DND-41 (cell line): ENCODE measurements at regions not wholly inside any gene's neighbourhood (a gene's known extent, or its start where the extent isn't known, plus 50 kb on each side); places are given as distances from the start of the nearest gene placed in this dataset.

ENCODE experiments used
- ATAC-seq: fragments of 200-7000 bp; cut with Tn5 transposase; 3 replicates; pipeline ENCODE4 v1.9.1; 2021; ENCODE audit warnings: low read depth; ENCODE audit not compliant: insufficient read depth
- DNase-seq: peaks from one replicate; pipeline ENCODE4 v3.0.0-alpha.2; 2020
- H2AFZ ChIP-seq: 2 replicates; pipeline ENCODE4 v1.6.0; 2012; ENCODE audit warnings: low read depth, low read length
- H3K27ac ChIP-seq: 2 replicates; pipeline ENCODE4 v1.5.1; 2012; ENCODE audit warnings: low read length, inconsistent platforms
- H3K27me3 ChIP-seq: fragments of 200-600 bp; sonication (generic); 2 replicates; pipeline ENCODE4 v1.6.0; 2012; ENCODE audit warnings: low read length, mild to moderate bottlenecking, inconsistent platforms; ENCODE audit not compliant: insufficient read depth, poor library complexity
- H3K36me3 ChIP-seq: 2 replicates; pipeline ENCODE4 v1.5.1; 2012; ENCODE audit warnings: low read length, inconsistent platforms; ENCODE audit not compliant: insufficient read depth
- H3K4me1 ChIP-seq: 2 replicates; pipeline ENCODE4 v1.5.1; 2012; ENCODE audit warnings: mild to moderate bottlenecking, low read length; ENCODE audit not compliant: insufficient read depth
- H3K4me2 ChIP-seq: 2 replicates; pipeline ENCODE4 v1.6.0; 2012; ENCODE audit warnings: mild to moderate bottlenecking, moderate library complexity, low read length, inconsistent platforms; ENCODE audit not compliant: insufficient read depth
- H3K4me3 ChIP-seq, 2 experiments: fragments of 200-600 bp in 1 of 2; shearing (Covaris generic) in 1 of 2; 2 replicates each; pipeline ENCODE4 v1.5.1; 2012 to 2016; ENCODE audit warnings: inconsistent platforms in 2 of 2, low read length in 2 of 2, mild to moderate bottlenecking in 2 of 2, low read depth in 1 of 2, moderate library complexity in 1 of 2
- H3K79me2 ChIP-seq: 2 replicates; pipeline ENCODE4 v1.6.0; 2012; ENCODE audit warnings: low read length, inconsistent platforms; ENCODE audit not compliant: insufficient read depth
- H3K9ac ChIP-seq: 2 replicates; pipeline ENCODE4 v1.6.0; 2012; ENCODE audit warnings: low read depth, mild to moderate bottlenecking, inconsistent platforms, low read length, moderate library complexity
- H3K9me3 ChIP-seq: 2 replicates; pipeline ENCODE4 v1.5.1; 2012; ENCODE audit warnings: low read length, moderate library complexity, mild to moderate bottlenecking, inconsistent platforms; ENCODE audit not compliant: insufficient read depth, severe bottlenecking
- H4K20me1 ChIP-seq: 2 replicates; pipeline ENCODE4 v1.6.0; 2012; ENCODE audit warnings: low read length; ENCODE audit not compliant: insufficient read depth
- EZH2 ChIP-seq: IDR thresholded peaks from 3 replicates; pipeline ENCODE4 v1.6.1; 2012; ENCODE audit warnings: borderline replicate concordance, low read depth, mild to moderate bottlenecking, moderate library complexity, low read length, inconsistent platforms; ENCODE audit not compliant: severe bottlenecking
- TF ChIP-seq, protein P1 (sequence below): IDR thresholded peaks from 2 replicates; pipeline ENCODE4 v1.5.1; 2012; ENCODE audit warnings: borderline replicate concordance, low read length, moderate library complexity, mild to moderate bottlenecking; ENCODE audit not compliant: poor library complexity, severe bottlenecking; ENCODE audit errors: extremely low read depth

GRCh38 chr14:95008445-95009217 is 148.7 kb downstream of the DICER1 start:
- H3K4me2 ChIP-seq, result no peak overlapping the region

GRCh38 chr14:95007921-95008320 is 149.4 kb downstream of the DICER1 start:
- TF ChIP-seq, protein P1, sequence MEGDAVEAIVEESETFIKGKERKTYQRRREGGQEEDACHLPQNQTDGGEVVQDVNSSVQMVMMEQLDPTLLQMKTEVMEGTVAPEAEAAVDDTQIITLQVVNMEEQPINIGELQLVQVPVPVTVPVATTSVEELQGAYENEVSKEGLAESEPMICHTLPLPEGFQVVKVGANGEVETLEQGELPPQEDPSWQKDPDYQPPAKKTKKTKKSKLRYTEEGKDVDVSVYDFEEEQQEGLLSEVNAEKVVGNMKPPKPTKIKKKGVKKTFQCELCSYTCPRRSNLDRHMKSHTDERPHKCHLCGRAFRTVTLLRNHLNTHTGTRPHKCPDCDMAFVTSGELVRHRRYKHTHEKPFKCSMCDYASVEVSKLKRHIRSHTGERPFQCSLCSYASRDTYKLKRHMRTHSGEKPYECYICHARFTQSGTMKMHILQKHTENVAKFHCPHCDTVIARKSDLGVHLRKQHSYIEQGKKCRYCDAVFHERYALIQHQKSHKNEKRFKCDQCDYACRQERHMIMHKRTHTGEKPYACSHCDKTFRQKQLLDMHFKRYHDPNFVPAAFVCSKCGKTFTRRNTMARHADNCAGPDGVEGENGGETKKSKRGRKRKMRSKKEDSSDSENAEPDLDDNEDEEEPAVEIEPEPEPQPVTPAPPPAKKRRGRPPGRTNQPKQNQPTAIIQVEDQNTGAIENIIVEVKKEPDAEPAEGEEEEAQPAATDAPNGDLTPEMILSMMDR, result no peak
- no peak for TF ChIP-seq EZH2
- Histone ChIP-seq H3K4me1 (peaks cover 6% of the 10 kb centered on the region), H3K27me3 (peaks cover 3% of the 10 kb centered on the region), H3K4me2 (no peak overlapping the region), H3K9me3 (no peaks in the 10 kb centered on the region), H3K27ac (no peak overlapping the region), H4K20me1 (no peaks in the 10 kb centered on the region), H2AFZ (no peak overlapping the region), H3K9ac (no peak overlapping the region), H3K79me2 (no peaks in the 10 kb centered on the region), H3K36me3 (no peaks in the 10 kb centered on the region), H3K4me3 (no peak overlapping the region)
- ATAC-seq (no peak), DNase-seq (no peak)

More at GRCh38 chr14:95008445-95009217, 148.7 kb downstream of the DICER1 start:
- Histone ChIP-seq H3K79me2 (no peaks in the 10 kb centered on the region), H3K4me1 (no peaks in the 10 kb centered on the region), H3K36me3 (no peaks in the 10 kb centered on the region), H3K9me3 (no peaks in the 10 kb centered on the region), H2AFZ (no peak overlapping the region), H3K27me3 (peaks cover 3% of the 10 kb centered on the region), H3K27ac (no peak overlapping the region), H3K4me3 (no peak overlapping the region), H4K20me1 (no peaks in the 10 kb centered on the region), H3K9ac (no peak overlapping the region)
- TF ChIP-seq, protein P1, result no peak
- TF ChIP-seq EZH2, result no peak
- DNase-seq (no peak), ATAC-seq (no peak)

DNA sequence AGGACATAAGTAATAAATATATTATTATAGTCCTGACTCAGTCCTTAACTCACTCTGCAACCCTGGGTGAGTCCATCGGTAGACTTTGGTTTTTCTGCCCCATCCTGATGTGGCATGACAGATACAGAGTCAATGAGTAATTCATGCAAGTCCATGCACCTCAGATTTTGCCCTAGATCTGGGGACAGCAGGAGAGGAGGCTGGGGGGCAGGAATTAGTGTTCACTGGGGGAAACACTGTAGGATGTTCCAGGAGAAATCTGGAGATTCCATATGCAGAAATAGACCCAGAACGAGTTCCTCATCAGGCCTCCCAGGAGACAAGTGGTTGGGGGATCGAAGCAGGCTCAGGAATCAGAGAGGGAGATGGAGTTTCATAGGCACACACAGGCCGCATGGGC is 150.8 kb downstream of the DICER1 start:
- Histone ChIP-seq H3K27me3 (peaks cover 3% of the 10 kb centered on the region), H3K36me3 (no peaks in the 10 kb centered on the region), H2AFZ (no peak overlapping the region), H3K9ac (no peak overlapping the region), H3K4me3 (no peak overlapping the region), H3K4me2 (no peak overlapping the region), H4K20me1 (no peaks in the 10 kb centered on the region), H3K9me3 (no peaks in the 10 kb centered on the region), H3K79me2 (no peaks in the 10 kb centered on the region), H3K4me1 (peaks cover 15% of the 10 kb centered on the region), H3K27ac (no peak overlapping the region)
- DNase-seq (no peak), ATAC-seq (no peak)
- TF ChIP-seq, protein P1, result no peak
- TF ChIP-seq EZH2, result no peak

GRCh38 chr14:95006051-95006450 is 151.3 kb downstream of the DICER1 start:
- Histone ChIP-seq H3K9ac (no peak overlapping the region), H2AFZ (no peak overlapping the region), H3K79me2 (no peaks in the 10 kb centered on the region), H3K27me3 (peaks cover 3% of the 10 kb centered on the region), H4K20me1 (no peaks in the 10 kb centered on the region), H3K4me1 (peaks cover 15% of the 10 kb centered on the region), H3K4me2 (no peak overlapping the region), H3K36me3 (no peaks in the 10 kb centered on the region), H3K4me3 (no peak overlapping the region), H3K27ac (no peak overlapping the region), H3K9me3 (no peaks in the 10 kb centered on the region)
- ATAC-seq (no peak), DNase-seq (no peak)
- no peak for TF ChIP-seq EZH2
- TF ChIP-seq, protein P1, result no peak
